NT2/D1 (cell line): ENCODE measurements at regions not wholly inside any gene's neighbourhood (a gene's known extent, or its start where the extent isn't known, plus 50 kb on each side); places are given as distances from the start of the nearest gene placed in this dataset.

Source experiments
- YY1 ChIP-seq: IDR thresholded peaks from 2 replicates; pipeline ENCODE4 v1.6.1; 2011; ENCODE audit not compliant: insufficient read length, insufficient read depth
- ZNF274 ChIP-seq: IDR thresholded peaks from 2 replicates; pipeline ENCODE4 v1.6.1; 2011; ENCODE audit warnings: mild to moderate bottlenecking, low read depth, low read length

- no peak for TF ChIP-seq ZNF274
- no peak for TF ChIP-seq YY1
Measured at GRCh38 chr15:66894363-66894762, 171.0 kb upstream of the SMAD3 start.
